GM10266 (cell line): ENCODE measurements at regions not wholly inside any gene's neighbourhood (a gene's known extent, or its start where the extent isn't known, plus 50 kb on each side); places are given as distances from the start of the nearest gene placed in this dataset.

Experiments used
- DNase-seq: peaks from one replicate; pipeline ENCODE4 v3.0.0; 2012; ENCODE audit errors: extremely low spot score
- CTCF ChIP-seq: IDR thresholded peaks from 2 replicates; pipeline ENCODE4 v1.5.1; 2012; ENCODE audit warnings: mild to moderate bottlenecking, low read depth; ENCODE audit not compliant: control insufficient read depth, insufficient read depth; ENCODE audit errors: missing control alignments

GRCh38 chr2:51107841-51108240 lies 75.9 kb upstream of the NRXN1 start:
- no peak for DNase-seq
- TF ChIP-seq CTCF: no peak

- TF ChIP-seq CTCF: no peak
Observed at GRCh38 chr2:51105811-51106210, 73.9 kb upstream of the NRXN1 start.

GRCh38 chr2:51103205-51103604 lies 71.3 kb upstream of the NRXN1 start:
- no peak for TF ChIP-seq CTCF
- DNase-seq: no peak

More at GRCh38 chr2:51105811-51106210, 73.9 kb upstream of the NRXN1 start:
- DNase-seq: no peak

- no peak for DNase-seq
- TF ChIP-seq CTCF: no peak
Observed at GRCh38 chr2:51093016-51093415, 61.1 kb upstream of the NRXN1 start.

GRCh38 chr2:51085420-51086068 lies 53.6 kb upstream of the NRXN1 start:
- no peak for DNase-seq
- no peak for TF ChIP-seq CTCF

- TF ChIP-seq CTCF: no peak
- no peak for DNase-seq
Observed at GRCh38 chr2:51084750-51085149, 52.8 kb upstream of the NRXN1 start.
